Ureter (tissue), 1 donor: ENCODE measurements at regions not wholly inside any gene's neighbourhood (a gene's known extent, or its start where the extent isn't known, plus 50 kb on each side); places are given as distances from the start of the nearest gene placed in this dataset.
"Not testable (repeated sequence)": the region's sequence is repeated elsewhere in the genome, so short reads cannot be mapped to it uniquely, and the experiment has no call there.

Experiments
- DNase-seq: peaks from one replicate; pipeline ENCODE4 v3.0.0-alpha.2; 2020; ENCODE audit warnings: low spot score
- donor health status: DM: yes; HTN: yes; CAD: no.

GRCh38 chr5:174433098-174433497, 291.3 kb upstream of the MSX2 start:
- no peak for DNase-seq

- DNase-seq = no peak
Measured at GRCh38 chr5:174436750-174437149, 287.6 kb upstream of the MSX2 start.

DNA sequence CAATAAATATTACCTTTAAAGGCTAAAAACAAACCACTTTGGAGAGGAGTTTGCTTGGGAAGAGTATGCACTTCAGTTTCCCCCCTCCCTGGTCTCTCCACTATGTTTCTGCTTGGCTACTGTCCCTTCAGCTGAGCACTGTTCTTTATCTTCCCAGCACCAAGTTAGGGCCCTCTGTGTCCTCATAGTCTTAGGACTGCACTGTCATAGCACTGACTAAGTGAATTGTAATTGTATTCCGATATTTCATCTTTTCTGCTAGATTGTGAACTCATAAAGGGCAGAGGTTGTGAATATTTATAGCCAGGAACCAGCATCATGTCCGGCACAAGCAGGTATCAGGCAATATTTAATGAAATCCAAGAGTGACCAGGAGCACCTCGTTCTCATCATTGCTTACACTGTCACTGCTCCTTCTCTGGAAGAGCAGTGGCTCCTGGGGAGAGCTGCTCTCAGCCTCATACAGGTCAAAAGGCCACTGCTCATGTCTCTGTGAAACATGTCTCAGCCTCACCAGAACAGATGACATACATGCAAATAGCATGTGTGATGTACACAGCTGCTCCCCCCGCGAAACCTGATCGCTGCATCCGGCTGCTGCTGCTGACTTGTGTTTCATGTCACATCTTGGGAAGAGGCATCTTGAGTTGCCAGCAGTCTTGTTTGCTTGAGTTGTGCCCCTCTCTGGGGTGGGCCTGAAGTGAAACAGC, 279.7 kb upstream of the MSX2 start:
- no peak for DNase-seq

- no peak for DNase-seq
Measured at GRCh38 chr5:174446446-174446845, 277.9 kb upstream of the MSX2 start.

DNA sequence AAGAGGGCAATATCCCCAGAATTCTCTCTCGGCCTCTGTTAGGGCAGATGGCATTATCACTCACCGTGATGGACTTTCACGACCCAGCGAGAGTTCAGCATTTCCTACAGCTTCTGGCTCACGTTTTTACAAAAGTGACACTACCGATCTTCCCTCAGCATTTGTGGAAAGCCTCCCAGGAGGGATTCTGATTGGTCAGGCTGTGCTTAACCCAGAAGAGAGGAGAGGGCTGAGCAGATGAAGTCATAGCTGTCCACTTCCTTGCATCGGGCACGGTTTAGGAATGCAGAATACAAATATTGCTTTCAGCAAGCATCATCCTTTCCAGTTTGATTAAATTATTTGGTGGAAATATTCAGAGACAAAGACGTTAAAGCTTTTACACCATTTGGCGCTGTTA, 277.4 kb upstream of the MSX2 start:
- no peak for DNase-seq

GRCh38 chr5:174448041-174448440, 276.3 kb upstream of the MSX2 start:
- no peak for DNase-seq

GRCh38 chr5:174448662-174449061, 275.7 kb upstream of the MSX2 start:
- DNase-seq = no peak

DNA sequence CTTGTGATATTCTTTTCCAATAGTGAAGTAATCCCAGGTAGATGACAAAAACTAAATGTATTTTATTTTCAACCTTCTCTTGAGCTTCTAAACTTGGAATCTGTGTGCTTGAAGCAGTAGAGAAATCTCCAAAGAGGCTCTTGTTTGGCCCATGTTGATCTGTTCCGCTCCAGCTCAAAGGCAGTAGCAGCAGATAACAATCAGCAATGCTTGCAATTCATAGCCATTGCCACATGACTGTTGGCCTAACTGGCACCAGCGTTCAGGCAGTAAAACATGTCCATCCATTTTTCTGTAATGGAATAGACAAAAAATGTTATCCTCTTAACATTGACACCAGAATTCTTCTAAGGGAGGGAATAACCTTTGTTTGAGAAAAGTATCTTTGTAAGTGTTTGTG, 270.7 kb upstream of the MSX2 start:
- DNase-seq = no peak

- DNase-seq = no peak
Measured at GRCh38 chr5:174454464-174454863, 269.9 kb upstream of the MSX2 start.

- DNase-seq = no peak
Measured at GRCh38 chr5:174454890-174455289, 269.5 kb upstream of the MSX2 start.

- DNase-seq = no peak
Measured at GRCh38 chr5:174455301-174455700, 269.1 kb upstream of the MSX2 start.

DNA sequence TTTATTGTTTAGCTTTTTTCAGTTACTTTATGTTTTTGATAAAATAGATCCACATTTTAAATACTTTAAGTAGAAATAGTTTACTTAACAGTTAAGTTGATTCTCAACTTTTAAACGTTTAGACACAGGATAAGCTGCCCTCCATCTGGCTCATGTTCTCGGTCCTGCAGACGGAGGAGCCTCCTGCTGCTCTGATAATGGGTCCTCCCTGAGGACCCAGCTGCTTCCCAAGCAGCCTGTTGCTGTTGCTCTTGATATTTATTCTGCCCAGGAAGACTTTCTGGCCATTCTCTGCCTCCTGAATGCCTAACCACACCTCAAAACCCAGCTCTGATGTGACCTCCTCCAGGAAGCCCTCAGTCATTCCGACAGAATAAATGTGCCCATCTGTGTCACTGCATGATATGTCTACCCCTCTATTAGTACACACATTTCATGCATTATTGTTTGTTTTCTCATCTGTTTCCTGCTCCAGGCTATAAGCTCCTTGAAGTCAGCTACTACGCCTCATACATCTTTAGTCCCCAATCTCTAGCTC, 267.2 kb upstream of the MSX2 start:
- DNase-seq = no peak

GRCh38 chr5:174459071-174459702, 265.2 kb upstream of the MSX2 start:
- peak; percentile 61 for DNase-seq

DNA sequence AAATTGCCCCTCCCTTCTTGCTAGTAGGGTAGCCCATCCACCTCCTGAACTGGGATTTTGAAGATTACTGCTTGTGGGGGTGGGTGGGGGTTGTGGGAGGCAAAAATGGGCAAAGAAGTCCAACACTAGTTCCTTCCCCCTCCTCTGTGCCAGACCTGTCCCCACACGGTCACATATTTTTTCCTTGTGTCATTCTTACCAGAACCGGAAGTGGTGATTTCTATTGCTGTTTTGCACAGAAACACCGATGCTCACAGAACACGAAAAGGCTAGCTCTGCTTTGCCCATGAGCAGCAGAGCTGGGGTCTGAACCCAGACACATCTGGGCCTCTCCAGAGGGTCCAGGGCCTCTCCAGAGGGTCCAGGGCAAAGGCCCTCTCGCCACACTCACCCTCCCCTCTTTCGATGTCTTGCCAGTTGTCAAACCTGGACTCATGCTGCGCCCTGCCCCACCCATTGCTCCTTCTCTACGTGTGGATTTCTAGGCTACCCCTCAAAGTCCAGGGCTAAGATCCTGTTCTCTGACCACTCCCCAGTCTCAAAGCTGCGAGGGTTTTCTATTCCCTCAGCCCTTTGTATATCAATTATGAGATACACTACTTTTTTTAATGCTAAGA, 264.4 kb upstream of the MSX2 start:
- DNase-seq = peak; percentile 60

- DNase-seq = no peak
Measured at GRCh38 chr5:174462129-174462528, 262.3 kb upstream of the MSX2 start.

DNA sequence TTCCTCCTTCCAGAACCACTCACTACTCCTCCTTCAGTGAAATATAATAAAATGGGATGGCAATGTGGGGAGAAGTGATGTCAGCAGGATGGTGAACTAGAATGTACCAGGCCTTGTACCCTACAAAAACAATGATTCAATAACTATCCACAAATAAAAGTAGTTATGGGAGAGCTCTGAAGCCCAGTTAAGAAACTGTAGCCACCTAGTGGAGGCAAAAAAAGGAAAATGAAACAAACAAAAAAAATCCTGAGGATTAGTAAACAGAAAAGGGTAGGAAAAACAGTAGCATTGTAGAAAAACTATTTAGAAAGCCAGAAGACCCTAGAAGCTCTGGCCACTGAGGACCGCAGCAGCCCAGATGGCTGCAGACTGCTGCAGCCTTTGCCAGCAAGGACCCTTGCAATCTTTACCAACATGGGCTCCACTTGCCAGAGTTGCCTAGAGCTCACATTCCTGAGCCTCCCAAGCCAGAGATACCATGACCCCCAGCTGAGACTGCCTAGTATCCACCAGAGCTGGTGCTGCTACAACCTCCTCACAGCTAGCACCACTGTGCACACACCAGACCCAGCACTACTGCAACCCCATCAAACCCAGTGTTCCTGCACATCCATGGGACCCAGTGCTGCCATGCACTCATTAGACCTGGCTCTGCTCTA, 259.7 kb upstream of the MSX2 start:
- no peak for DNase-seq

GRCh38 chr5:174471528-174471927, 252.9 kb upstream of the MSX2 start:
- not testable (repeated sequence) for DNase-seq

DNA sequence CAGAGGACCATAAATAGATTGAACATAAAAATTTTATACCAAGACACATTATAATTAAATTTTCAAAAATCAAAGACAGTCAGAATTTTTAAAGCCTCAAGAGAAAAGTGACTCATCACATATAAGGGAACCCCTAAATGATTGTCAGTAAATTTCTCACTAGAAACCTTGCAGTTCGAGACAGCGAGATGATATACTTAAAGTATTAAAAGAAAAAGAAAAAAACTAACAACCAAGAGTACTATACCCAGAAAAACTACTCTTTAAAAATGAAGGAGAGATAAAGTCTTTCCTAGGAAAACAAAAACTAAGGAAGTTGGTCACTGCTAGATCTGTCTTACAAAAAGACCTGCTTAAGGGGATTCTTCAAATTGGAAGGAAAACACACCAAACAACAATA, 251.4 kb upstream of the MSX2 start:
- no peak for DNase-seq

GRCh38 chr5:174476001-174476400, 248.4 kb upstream of the MSX2 start:
- DNase-seq = not testable (repeated sequence)

- no peak for DNase-seq
Measured at GRCh38 chr5:174479325-174479724, 245.1 kb upstream of the MSX2 start.

- no peak for DNase-seq
Measured at GRCh38 chr5:174481737-174482136, 242.6 kb upstream of the MSX2 start.

DNA sequence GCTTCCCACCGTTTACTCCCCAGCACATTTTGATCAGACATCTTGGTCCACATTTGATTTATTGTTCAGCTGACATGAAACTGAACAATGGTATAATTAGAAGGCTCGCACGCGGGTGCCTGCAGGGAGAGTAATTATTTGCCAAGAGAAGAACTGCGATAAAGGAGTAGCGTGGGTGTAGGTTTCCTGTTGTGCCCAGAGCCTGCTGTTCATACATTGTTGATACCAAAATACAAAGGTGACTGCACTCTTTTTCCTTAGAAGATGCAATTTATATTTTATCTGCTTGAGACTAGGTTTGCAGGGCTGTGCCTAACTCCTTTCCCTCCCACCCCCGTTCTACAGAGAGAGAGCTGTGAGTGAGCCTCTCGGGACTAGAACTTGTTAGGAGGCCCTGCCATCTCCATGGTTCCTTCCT, 241.8 kb upstream of the MSX2 start:
- no peak for DNase-seq
